ENCODE measurements at regions not wholly inside any gene's neighbourhood (a gene's known extent, or its start where the extent isn't known, plus 50 kb on each side); places are given as distances from the start of the nearest gene placed in this dataset.

GRCh38 chr3:41040256-41040655 lies 159.0 kb upstream of the CTNNB1 start:
- no peak for DNase-seq (ENCODE audit: low read depth)

- peak; percentile 22 for DNase-seq (ENCODE audit: low read depth)
Observed at GRCh38 chr3:41041462-41041861, 157.8 kb upstream of the CTNNB1 start.

DNA sequence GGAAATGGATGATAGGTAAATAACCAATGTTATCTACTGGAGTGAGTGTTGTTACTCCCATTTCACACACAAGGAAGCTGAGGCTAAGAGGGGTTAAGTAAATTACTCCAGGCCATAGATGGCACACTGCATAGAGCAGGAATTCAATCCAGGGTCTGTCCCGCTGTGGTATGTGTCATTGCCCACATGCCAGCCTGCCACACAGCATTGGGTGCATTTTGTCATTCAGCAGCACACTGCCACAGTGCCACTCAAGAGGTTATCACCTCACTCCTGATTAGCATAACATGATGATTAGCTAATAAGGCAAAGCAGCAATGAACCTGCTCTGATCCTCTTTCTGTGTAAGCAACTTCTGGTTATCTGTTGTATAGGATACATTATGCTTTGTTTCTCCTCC lies 157.4 kb upstream of the CTNNB1 start:
- DNase-seq (ENCODE audit: low read depth), result no peak

GRCh38 chr3:41044523-41044922 lies 154.8 kb upstream of the CTNNB1 start:
- DNase-seq (ENCODE audit: low read depth), result no peak

DNA sequence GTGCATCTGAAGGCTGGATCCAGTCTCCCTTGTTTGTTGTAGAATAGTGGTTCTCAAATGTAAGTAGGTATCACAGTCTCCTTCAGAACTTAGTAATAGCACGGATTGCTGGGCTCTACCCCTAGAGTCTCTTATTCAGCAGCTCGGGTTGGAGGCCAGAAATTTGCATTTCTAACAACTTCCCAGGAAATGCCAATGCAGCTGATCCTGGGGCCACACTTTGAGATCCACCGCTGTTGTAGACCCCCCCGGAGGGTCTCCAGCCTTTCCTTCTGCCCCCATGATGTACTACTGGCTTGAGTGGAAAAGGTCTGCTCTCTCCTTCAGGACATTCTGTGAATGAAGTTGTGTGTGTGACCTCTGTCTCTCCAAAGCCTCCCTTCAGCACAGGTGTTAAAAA lies 153.8 kb upstream of the CTNNB1 start:
- no peak for DNase-seq (ENCODE audit: low read depth)

DNA sequence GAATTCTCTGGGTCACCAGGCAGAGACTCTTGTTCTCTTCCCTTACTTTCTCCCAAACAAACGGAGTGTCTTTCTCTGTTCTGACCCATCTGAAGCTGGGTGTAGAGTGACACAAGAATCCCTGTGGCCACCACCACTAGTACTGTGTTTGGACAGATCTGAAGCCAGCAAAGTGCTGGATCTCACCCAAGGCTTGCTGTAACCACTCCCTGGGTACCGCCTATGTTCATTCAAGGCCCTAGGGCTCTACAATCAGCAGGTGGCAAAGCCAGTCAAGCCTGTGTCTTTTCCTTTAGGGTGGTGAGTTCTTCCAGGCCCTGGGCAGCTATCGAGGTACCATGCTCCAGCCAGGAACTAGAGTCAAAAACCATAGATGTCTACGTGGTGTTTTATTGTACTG lies 149.2 kb upstream of the CTNNB1 start:
- DNase-seq (ENCODE audit: low read depth), result no peak

DNA sequence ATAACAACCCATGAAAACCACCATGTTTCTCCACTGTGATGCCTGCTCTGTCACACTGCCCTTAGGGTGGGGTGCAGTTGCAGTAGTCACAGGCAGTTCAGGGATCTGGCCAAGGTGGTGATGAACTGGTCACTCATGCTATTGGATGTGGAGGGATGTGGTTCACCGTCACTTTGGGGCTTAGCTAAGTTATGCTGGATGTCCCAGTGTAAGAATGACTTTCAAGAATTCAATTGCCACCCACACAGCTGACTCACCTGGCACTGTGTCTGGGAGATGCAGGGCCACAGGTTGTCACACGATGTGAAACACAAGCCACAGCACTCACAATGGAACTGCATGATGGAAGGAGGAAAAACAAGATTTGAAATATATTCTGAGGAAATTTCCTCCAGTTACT lies 146.1 kb upstream of the CTNNB1 start:
- peak; percentile 15 for DNase-seq (ENCODE audit: low read depth)

DNA sequence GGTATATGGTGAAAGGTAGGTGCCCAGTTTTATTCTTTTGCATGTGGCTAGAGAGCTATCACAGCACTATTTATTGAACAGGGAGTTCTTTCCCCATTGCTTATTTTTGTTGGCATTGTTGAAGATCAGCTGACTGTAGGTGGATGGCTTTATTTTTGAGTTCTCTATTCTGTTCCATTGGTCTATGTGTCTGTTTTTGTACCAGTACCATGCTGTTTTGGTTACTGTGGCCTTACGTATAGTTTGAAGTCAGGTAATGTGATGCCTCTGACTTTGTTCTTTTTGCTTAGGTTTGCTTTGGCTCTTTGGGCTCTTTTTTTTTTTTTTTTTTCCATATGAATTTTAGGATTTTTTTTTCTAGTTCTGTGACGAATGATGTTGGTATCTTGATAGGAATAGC lies 139.2 kb upstream of the CTNNB1 start:
- DNase-seq (ENCODE audit: low read depth), result no peak

- DNase-seq (ENCODE audit: low read depth), result no peak
Observed at GRCh38 chr3:41064070-41064469, 135.2 kb upstream of the CTNNB1 start.

DNA sequence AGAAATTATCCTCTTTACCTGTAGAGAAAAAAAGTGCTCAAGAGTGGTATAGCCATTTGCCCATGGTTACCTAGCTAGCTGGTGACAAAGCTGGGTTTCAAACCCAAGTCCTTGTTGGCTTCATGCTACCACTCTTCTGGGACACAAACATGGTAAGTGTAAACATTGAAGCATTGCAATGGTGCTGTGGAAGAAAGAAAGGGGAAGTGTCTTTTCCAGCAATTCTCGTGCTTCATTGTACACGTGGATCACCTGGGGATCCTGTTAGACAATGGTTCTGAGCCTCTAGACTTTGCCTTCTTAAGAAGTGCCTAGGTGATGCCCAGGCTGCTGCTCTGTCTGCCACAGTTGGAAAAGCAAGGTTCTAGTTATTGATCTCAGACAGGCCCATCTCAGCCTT lies 134.8 kb upstream of the CTNNB1 start:
- no peak for DNase-seq (ENCODE audit: low read depth)

DNA sequence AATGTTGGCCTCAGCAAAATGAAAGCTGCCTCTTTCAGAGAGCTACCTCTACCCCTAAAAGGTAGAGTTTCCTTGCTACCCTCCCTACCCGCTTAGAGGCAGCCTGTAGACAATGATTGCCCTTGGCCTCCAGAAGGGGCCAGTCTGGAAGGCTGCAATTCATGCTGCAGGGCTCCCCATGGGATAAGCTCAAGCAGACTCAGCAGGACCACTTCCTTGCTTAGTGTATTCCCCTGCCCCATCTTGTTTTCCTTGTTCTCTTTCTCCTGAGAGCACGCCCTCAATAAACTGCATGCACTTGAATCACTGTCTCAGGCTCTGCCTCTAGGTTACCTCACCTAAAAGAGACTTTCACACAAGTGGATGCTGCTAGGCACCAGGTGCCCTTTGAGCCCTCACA lies 134.0 kb upstream of the CTNNB1 start:
- DNase-seq (ENCODE audit: low read depth), result no peak

DNA sequence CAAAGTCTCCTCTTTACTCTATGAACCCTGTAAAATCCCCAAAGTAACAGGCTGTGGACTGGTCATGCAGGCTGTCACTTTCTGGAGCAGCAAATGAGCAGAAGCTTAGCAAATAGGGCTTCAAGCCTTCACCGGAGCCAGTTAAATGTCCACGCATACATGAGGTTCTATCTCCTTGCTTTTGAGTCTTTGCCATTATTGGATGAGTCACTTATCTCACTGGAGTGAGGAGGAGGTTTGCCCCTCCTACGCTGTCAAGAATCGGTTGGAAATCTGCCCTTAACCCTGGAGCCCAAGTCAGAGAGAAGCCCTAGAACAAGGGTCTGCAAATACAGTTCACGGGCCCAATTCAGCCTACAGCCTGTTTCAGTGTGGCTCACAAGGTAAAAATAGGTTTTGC lies 126.1 kb upstream of the CTNNB1 start:
- DNase-seq (ENCODE audit: low read depth), result peak; percentile 64

GRCh38 chr3:41075975-41076374 lies 123.3 kb upstream of the CTNNB1 start:
- peak; percentile 27 for DNase-seq (ENCODE audit: low read depth)

GRCh38 chr3:41076399-41076798 lies 122.9 kb upstream of the CTNNB1 start:
- DNase-seq (ENCODE audit: low read depth), result no peak

DNA sequence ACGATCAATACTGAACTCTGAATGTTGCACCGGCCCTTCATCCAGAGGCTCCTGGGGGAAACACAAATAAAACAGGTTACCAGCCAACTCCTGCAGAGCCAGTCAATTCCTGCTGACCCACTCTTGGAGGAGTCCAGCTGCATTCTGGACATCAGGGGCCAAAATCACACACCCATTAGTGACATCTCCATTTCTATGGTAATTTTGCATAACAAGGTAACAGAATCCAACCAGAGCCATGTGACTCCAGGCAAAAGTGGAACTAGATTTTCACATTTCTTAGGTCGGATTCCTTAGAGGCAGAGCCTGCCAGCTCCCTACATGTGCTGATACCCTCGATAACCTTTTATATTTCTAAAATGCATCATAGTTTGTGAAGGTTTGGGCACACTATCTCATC lies 119.2 kb upstream of the CTNNB1 start:
- DNase-seq (ENCODE audit: low read depth), result no peak

DNA sequence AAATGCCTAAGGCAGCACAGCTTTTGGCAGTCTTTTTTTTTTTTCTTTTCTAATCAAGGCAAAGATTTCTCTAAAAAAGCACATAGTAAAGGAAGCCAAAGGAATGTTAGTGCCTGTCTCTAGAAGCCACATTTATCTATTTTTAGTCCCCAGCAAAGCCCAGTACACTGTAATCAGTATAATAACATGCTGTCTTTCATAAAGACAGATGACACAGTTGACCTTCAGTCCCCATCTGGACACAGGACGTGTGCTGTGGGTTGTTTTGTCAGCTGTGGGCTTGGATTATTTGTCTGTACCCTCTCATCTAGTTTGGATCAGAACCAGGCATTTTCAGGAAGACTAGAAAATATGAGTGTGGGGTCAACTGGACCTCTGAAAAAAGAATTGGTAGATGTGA lies 110.4 kb upstream of the CTNNB1 start:
- DNase-seq (ENCODE audit: low read depth), result peak; percentile 52

DNA sequence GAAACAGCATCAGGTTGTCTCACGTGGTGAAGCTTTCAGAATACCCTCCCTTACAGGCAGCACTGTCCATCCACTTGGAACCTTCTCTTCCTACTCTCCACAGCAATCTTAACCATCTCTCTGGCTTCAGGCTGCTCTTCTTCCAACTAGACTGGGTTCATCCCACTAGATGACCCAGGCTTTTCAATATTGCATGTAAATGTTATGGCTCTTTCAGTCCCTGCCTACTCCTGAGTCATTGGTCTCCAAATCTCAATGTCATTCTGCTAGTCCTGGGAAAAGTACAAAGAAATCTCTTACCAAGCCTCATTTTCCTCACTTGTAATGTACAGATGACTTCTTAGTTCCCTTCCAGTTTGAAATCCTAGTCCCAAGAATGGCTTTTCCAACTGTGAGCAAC lies 109.7 kb upstream of the CTNNB1 start:
- no peak for DNase-seq (ENCODE audit: low read depth)

GRCh38 chr3:41092844-41093243 lies 106.5 kb upstream of the CTNNB1 start:
- no peak for DNase-seq (ENCODE audit: low read depth)

DNA sequence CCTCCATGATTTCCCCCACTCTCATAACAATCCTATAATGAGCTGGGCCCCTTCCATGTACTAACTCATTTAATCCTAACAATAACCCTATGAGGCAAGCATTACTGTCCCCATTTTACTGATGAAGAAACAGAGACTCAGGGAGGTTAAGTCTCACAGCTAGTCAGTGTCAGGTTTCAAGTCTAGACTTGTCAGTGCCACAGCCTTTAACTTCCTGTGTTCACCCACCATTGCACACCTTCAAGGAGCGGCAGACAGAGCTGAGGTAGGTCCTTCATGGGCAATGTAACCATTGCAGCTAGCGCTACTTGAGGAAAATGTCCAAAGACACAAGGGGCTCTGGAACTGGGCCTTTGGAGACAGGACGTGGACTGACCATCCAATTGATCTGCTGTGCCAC lies 105.8 kb upstream of the CTNNB1 start:
- DNase-seq (ENCODE audit: low read depth), result no peak

- no peak for DNase-seq (ENCODE audit: low read depth)
Observed at GRCh38 chr3:41094351-41094750, 105.0 kb upstream of the CTNNB1 start.

DNA sequence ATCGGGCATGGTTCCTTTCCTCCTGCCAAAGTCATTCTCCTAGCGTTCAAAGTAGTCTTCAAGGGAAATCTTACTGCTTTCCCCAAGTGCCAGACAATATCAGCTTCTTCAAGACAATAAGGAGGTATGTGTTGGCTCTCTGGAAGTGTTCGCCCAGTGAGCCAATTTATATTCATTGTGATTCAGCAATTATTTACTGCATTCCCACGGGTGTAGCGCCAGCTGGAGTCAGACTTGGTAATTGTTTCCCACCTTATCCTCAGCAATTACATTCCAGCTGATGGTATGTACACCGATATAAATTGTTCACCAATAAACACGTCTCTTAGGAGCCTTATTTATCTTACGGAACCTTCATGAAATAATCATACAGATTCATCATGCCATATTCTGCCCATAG lies 103.6 kb upstream of the CTNNB1 start:
- no peak for DNase-seq (ENCODE audit: low read depth)

DNA sequence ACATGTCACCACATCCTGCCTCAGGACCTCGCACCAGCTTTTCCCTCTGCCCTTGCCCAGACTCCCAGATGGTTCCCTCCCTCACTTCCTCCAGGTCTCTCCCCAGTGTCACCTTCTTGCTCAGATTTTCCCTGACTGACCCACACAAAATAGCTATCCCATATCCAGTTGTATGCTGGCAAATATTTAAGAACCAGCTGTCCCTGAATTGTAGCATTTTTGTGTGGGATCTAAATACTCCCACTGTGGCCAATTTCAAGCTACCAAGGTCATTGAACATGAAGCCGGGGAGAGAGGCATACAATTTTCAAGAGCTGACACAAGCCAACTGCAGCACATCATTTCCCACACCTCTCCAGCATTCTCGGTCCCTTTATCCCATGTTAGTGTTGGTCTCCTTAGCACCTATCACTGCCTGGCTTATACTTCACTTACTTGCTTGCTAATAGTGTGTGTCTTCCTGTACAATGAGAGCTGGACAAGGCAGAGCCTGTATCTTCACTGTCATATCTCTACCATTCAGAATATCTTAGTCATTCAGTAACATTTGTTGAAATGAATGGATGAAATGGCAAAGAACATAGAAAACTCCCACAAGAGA lies 101.3 kb upstream of the CTNNB1 start:
- DNase-seq (ENCODE audit: low read depth), result no peak

- DNase-seq (ENCODE audit: low read depth), result no peak
Observed at GRCh38 chr3:41101231-41101630, 98.1 kb upstream of the CTNNB1 start.

DNA sequence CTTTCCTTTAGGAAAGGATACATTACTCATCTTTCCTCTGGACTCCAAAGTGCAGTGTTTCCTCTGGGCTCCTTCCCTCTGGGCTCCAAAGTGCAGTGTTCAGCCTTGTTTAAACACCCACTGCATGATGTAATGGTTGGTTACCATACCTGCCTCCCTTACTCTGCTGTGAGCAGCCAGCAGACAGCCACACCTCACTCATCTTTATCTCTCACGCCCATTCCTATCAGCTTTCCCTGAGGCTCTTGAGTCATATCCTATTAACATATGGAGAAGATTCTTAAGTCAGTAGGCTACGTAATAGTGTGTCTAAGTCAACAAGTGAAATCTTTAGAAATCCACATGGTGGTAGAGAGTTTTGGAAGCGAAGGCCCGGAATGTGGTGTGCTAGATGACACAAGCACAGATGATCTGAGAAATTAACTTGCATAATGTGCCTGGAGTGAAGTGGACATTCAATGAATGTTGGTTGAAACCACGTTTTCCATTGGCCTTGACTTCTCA lies 97.2 kb upstream of the CTNNB1 start:
- DNase-seq (ENCODE audit: low read depth), result peak; percentile 81

Measured in RPMI7951 (cell line).